ENCODE measurements at regions not wholly inside any gene's neighbourhood (a gene's known extent, or its start where the extent isn't known, plus 50 kb on each side); places are given as distances from the start of the nearest gene placed in this dataset.
A peak's percentile ranks its signal among the peaks of the same experiment; 100 is the strongest.
"Not testable (repeated sequence)": the region's sequence is repeated elsewhere in the genome, so short reads cannot be mapped to it uniquely, and the experiment has no call there.

DNA sequence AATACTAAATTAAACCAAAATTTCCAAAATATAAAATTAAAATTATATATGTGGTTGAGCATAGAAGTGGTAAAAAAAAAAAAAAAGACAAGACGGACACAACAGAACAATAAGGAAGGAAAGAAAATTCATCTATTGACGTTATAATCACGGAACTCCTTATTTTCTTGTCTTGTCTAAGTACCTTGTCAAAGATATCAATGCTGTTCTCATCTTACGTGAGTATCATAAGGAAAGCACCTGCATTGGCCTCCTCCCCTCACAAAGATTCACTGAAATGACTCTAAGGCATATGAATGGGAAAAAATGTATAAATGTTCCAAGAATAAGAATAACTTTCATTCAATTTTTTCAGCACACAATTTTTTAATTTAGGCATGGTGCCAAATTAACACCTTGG lies 135.4 kb downstream of the PPP1R3A start:
- no peak for DNase-seq (ENCODE audit: low read depth)

DNA sequence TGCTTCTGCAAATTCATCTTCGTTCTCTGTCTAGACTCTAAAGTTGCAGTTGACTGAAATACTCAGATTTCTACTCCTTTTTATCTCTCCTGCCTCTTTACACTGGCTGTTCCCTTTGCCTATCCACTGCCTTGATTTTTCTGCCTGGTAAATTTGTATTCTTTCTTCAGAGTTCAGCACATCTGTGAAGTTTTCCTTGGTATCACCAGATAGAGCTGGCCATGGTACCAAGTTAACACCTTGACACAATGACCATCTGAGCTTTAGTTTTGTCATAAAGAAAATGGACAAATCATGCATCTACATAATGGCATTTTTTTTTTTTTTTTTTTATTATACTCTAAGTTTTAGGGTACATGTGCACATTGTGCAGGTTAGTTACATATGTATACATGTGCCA lies 143.0 kb downstream of the PPP1R3A start:
- DNase-seq (ENCODE audit: low read depth), result no peak

DNA sequence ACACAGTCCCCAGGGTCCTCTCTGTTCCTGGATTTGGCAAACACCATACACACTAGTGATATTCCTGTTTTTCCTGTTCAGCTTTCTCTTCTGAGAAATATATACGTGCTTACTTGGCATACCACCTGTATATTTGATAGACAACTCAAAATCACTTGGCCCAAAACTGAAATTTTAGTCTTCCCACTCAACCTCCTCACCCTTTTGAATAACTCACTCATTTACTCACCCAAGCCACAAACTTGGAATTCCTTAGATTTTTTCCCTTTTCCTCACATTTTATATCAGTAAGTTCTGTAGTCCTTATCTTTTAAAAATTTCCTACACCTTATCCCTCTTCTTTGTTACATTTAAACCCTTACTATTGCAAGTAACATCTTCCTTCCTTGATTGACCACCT lies 143.4 kb downstream of the PPP1R3A start:
- DNase-seq (ENCODE audit: low read depth), result no peak

DNA sequence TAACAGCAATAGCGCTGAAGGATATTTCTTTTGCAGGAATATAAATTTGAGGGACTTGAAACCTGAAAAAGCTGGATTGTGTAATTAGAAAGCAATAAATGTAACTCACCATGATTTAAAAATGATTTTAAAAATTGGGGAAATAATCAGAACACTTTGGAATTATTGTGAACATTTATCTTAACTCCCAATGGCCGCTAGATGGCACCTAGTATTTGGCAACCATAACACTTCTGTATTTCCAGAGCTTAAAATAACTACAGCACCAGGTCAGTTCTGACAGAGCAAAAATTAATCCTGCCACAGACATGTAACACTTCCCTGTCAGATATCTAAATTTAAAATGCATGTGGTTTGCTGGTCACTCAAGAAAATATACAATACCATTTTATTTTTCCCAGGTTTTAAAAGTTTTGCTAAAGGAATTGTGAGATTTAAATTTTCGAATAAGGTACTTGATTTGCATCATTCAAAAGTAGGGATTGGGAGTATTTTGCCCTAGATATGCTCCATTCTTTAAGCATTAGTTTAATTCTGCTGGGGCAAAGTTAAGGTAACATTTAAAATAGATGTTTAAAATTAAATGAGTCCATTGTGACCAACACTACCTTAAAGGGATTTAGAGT lies 144.5 kb downstream of the PPP1R3A start:
- DNase-seq (ENCODE audit: low read depth), result peak; percentile 63

DNA sequence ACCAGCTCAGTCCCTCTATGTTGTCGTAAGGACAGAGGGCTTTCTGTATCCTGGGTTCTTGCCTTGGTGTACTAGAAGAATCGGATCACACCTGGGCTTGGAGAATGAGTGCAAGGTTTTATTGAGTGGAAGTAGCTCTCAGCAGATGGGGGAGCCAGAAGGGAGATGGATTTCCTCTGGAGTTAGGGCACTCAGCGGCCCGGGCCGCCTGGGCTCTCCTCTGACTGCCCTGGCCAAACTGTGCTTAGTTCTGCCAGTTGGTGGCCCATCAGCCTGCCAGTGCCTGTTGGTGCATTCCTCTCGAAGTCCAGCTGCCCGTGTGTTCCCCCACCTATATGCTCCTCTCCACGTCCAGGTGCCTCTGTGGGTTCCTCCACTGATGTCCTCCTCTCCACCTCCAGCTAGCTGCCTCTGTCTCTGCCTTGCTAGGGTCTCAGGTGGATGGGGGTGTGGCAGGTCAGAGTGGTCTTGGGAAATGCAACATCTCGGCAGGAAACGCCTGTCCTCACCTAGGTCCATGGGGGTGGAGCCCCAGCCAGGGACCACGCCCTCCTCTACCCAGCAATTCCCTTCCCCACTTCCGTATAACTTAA lies 148.6 kb downstream of the PPP1R3A start:
- no peak for DNase-seq (ENCODE audit: low read depth)

DNA sequence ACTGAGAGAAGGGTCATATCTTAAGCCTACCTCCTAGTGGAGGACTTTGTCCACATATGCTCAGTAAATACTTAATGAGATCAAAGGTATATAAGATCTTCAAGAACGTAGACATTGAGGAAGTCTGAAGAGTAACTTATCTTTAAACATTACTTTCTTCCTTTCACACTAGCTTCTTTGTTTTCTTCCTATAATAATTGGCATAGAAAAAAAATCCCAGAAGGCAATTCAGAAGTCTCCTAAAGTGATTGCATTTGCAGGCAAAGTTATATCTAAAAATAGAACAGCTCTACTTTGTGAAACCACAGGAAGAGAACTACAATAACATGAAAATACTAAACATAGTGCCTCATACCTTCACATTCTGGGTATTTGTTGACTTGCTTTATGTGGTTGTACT lies 150.4 kb downstream of the PPP1R3A start:
- DNase-seq (ENCODE audit: low read depth), result peak; percentile 12

DNA sequence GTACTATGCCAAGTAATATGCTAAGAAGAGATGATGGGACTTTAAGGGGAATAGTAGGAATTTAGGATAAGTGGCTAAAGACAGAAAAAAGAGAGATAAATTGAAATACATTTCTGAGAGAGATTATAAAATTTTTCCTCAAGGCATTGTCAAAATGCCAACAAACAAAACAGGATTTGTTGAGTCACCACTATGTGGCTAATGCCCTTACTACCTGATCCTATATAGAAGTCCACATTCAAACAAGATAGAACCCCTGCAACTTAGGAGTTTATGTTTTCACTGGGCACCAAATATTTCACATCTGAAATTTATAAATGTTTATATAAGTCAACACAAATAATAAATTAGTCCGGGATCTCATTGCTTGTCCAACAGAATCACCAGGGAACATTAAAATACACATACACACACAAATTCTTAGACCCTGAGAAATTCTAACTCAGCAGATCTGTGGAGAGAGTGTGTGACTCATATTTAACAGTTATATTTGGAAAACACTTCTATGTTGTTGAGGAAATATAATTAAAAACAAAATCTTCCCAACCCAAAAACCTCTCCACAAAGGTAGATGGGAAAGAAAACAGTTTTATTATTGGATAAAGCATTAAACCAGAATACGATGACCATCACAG lies 154.3 kb downstream of the PPP1R3A start:
- DNase-seq (ENCODE audit: low read depth), result peak; percentile 57

DNA sequence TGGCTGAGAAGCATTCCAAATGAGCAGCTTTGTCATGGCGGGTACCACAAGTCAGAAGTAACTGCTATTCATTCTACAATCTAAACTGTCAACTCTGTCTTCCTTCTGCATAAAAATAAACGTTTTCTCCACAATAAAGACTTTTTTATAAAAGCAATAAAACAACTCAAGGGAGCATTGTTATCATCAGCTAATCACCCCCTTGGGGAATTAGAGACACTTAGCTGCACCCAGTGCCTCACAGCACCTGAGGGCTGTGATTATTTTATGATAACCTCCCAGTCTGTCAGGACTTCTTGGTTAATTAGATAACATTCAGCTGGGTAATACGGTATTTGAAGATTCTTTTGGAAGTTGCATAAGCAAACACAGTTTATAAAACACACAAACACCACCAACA lies 155.6 kb downstream of the PPP1R3A start:
- peak; percentile 50 for DNase-seq (ENCODE audit: low read depth)

DNA sequence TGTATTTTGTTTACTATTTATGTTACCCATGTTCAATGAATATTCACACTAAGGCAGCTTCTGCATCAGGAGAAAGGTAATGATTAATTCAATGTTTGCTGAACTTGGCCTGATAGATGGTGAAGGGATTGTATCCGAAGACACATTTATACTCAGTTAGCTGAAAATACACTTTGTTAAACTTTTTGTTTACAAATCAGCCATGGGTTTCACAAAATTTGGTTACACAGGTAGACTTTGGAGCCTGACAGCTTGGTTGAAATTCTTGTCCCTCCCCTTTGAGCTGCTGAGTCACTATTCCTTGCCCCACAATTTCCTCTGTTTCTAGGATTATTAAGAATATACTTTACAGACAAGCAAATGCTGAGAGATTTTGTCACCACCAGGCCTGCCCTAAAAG lies 162.6 kb downstream of the PPP1R3A start:
- DNase-seq (ENCODE audit: low read depth), result no peak

DNA sequence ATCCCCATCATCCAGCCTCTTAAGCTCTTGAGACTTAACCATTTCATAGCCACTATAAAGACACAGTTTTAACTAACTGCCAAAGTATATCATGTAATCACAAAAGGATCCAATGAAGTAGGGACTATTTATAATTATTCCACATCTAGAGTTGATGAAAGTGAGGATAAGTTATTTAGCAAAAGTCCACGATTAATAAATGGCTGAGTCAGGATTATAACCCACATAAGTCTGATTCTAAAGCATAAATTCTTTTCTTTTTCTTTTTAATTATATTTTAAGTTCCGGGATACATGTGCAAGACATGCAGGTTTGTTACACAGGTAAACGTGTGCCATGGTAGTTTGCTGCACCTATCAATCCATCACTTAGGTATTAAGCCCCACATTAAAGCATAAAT lies 166.1 kb downstream of the PPP1R3A start:
- DNase-seq (ENCODE audit: low read depth), result no peak

DNA sequence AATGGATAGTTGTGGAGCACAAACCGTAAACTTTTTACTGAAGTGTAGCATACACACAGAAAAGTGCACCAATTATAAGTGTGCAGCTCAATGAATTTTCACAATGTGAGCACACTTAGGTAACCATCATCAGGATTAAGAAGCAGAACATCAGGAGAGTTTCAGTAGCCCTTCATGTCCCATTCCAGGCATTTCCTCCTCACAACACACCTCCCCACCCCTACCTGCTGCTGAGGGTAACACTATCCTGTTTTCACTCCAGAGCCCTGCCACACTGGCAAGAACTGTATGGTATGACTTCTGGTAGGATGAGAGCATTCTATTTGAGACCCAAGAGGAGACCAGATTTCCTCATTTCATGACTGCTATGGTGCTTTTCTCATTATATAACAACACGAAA lies 166.5 kb downstream of the PPP1R3A start:
- DNase-seq (ENCODE audit: low read depth), result no peak

DNA sequence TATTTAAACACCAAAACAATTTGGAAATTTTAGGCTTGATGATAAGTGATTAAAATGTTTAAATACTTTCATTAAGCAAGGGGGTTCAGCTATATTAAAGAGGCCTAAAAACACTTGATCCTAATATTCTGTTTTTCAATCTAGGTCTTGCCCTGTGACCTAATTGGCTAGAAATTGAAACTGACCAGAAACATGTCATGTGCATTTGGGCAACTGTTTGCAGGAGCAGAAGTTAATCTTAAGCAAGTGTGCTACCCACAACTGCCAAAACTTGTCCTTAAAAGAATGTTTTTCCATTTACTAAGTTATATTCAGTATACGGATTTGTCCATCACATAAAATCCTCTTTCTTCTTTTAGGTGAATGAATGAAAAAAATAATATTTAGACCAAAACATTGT lies 167.3 kb downstream of the PPP1R3A start:
- DNase-seq (ENCODE audit: low read depth), result no peak

DNA sequence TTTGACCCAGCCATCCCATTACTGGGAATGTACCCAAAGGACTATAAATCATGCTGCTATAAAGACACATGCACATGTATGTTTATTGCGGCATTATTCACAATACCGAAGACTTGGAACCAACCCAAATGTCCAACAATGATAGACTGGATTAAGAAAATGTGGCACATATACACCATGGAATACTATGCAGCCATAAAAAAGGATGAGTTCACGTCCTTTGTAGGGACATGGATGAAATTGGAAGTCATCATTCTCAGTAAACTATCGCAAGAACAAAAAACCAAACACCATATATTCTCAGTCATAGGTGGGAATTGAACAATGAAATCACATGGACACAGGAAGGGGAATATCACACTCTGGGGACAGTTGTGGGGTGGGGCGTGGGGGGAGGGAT lies 170.4 kb downstream of the PPP1R3A start:
- not testable (repeated sequence) for DNase-seq (ENCODE audit: low read depth)

DNA sequence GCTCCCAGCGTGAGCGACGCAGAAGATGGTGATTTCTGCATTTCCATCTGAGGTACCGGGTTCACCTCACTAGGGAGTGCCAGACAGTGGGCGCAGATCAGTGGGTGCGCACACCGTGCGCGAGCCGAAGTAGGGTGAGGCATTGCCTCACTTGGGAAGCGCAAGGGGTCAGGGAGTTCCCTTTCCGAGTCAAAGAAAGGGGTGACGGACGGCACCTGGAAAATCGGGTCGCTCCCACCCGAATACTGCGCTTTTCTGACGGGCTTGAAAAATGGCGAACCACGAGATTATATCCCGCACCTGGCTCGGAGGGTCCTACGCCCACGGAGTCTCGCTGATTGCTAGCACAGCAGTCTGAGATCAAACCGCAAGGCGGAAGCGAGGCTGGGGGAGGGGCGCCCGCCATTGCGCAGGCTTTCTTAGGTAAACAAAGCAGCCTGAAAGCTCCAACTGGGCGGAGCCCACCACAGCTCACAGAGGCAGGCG lies 175.8 kb downstream of the PPP1R3A start:
- not testable (repeated sequence) for DNase-seq (ENCODE audit: low read depth)

DNA sequence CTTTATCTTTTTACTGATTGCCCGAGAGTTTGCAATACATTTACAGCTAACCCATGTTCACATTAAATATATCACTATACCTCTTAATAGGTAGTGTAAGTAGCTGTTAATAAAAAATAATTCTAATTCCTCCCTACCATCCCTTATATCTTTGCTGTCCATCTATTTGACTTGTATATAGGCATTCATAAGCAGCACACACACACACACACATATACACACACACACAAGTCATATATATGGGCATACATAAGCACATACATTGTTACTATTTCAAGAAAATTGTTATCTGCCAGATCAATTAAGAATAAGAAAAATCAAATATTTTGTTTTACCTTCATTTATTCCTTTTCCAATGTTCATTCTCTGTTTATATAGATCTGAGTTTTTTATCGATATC lies 176.4 kb downstream of the PPP1R3A start:
- DNase-seq (ENCODE audit: low read depth), result no peak

DNA sequence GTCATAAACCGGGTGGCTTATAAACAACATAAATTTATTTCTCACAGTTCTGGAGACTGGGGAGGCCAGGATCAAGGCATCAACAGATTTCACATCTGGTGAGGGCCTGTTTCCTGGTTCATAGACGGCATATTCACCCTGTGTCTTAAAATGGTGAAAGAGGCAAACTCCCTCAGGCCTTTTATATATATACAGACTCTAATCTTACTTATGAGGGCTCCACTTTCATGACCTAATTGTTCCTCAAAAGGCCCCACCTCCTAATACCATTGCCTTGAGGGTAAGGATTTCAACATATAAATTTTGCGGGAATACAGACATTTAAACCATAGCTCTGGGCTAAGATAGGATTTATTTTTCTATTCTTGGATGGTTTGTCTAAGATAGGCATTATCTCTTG lies 187.2 kb downstream of the PPP1R3A start:
- DNase-seq (ENCODE audit: low read depth), result peak; percentile 26

DNA sequence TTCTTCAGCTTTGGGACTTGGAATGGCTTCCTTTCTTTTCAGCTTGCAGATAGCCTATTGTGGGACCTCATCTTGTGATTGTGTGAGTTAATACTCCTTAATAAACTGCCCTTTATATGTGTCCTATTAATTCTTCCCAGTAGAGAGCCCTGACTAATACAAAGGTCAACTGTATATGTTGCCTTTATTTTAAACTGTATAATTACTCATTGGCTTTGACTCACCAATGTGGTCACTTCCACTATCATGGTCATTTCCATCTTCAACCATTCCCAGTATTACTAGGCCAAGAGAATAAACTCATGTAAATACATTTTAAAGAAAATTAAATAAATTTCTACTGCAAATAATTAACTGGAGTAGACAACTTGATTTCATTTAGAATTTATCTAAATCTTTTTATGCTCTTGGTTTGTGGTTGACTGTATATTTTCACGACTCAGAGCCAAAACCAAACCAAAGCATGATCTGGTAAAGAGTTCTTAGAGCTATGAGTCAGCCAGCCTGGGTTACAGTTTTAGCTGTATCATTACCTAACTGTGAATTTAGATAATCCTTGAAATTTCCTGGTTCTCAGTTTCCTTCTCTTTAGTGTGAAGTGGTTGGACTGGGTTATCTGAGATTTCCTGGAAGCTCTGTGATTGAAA lies 188.4 kb downstream of the PPP1R3A start:
- DNase-seq (ENCODE audit: low read depth), result peak; percentile 80

DNA sequence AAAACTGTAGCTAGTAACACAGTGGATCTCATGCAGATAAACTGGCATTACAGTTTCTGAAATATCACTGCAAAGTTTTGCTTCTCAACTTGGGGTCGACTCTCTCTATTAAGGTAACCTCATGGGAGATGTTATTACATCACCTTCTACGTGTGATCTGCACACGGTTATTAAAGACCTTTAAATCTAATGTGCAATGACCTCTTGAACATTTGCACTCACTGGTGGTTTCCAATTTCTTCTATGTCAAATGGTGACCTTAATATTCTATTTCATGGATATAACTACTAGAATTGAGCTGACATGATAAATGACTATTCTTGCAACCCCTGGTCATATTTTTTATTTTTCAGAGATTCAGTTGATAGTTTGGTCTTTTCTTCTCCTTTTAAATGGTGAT lies 191.3 kb downstream of the PPP1R3A start:
- no peak for DNase-seq (ENCODE audit: low read depth)

DNA sequence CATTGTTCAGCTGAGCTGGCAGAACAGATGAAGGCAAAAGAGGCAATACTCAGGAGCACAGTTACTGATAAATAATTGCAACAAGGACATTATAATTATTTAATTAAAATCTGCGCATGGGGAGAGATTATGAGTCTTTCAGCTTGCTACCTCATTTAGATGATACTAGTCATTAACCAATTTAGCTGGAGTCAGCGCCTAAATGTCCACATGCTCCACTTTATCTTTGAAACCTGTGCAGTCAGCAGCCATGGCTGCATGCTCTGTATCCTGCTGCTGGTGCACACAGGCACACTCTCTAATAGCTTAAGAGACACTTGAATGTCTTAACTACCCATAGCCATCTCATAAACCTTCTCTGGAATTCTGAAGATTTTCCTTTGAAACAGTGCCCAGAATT lies 196.8 kb downstream of the PPP1R3A start:
- DNase-seq (ENCODE audit: low read depth), result no peak

DNA sequence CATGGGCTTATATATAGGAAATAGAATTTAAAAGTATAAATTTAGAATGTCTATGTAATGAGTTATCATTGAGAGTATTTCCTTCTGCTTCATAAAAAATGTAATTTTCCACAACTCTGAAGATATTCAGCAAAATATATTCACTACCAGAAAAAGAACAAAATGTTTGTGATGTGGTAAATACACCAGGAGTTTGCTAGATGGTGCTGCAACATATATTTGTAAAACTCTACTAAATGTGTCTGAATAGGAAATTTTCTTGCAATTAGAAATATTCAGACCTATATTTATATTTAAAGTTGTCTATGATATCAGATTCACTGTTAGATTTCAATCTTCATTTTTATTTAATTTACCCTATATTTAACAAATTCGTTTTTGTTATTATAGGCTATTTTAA lies 201.1 kb downstream of the PPP1R3A start:
- no peak for DNase-seq (ENCODE audit: low read depth)

DNA sequence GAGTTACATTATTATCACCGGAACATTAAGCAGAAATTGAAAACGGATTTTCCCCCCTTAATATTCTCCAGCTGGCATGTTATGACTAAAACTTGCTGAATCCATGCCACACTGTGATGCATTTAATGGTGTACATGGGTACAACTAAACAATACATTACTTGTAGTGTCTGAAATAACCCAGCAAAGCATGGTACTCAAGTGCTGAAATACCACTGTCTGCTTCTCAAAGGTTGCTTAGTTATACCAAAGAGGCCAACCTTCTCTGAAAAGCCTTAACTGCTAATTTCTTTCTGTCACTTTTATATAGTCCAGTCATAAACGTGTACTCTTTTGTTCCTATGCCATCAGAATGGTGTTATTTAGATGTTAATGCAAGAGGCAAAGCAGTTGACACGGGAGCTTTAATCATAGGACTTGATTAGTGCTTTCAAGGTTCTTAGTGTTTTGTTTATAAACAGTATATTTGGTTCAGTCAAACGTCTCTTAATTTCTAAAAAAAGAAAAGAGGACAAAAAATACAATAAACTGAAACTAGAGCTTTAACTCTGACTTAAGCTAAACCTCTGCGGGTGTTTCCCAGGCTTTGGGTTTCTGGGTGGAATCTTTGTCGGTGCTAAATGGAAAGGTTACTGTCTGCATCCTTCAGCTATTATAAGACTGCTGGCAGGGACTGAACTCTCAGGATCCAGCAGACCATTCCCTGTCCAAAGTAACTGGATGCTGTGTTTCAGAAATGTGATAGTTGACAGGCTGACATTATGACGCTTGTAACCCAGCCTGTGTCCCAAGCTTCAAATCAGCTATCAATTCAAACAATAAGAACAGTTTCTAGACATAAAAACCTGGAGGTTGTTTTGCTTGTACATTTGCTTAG lies 202.6 kb downstream of the PPP1R3A start:
- DNase-seq (ENCODE audit: low read depth), result no peak

DNA sequence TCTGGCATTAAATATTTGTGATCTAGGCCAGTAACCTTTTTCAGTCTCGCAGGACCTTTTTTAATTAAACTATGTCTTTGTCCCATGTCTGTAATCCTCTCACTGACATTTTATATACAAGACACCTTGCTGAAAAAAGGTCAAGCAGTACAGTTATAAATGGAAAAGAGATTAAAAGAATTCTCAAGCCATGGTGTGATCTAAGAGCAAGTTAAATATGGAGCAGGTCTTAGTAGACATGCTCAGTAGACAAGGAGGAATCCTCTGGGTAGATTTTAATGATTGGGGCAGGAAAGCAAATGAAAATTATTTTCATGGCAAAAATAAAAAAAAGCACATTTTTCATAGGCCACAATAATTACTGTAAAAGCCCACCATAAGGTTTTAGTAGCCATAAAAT lies 203.5 kb downstream of the PPP1R3A start:
- DNase-seq (ENCODE audit: low read depth), result no peak

All from M059J (cell line).